HG03571 (cell line): ENCODE measurements at regions not wholly inside any gene's neighbourhood (a gene's known extent, or its start where the extent isn't known, plus 50 kb on each side); places are given as distances from the start of the nearest gene placed in this dataset.

ENCODE experiments used
- ATAC-seq: cut with Tn5 transposase; IDR thresholded peaks from one replicate; pipeline ENCODE4 v1.9.1; 2021; ENCODE audit not compliant: unreplicated experiment

DNA sequence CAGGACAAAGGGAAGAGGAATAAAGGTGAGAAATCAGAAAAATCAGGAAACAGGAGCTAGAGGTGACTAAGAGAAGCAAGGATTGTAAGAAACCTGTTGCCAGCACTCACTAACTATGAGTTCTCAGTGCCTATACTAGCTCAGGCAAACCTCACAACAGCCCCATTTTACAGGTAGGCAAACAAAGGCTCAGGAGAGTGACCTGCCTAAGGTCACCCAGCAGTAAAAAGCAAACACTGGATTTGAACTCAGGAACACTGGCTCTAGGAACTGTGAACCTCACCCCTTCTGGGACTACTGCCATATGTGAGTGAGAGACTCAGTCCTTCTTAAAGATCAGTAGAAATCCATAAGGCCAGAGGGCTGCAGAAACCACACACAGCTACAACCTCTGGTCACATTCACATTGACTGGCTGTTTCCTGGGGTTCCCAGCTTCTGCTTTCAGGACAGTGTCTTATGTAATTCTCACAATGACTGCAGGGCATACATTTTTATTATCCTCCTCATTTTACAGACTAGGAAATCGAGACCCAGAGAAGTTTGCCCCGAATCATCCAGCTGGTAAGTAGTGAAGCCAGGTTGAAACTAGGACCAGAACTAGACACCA, 80.7 kb upstream of the MAFB start:
- ATAC-seq: no peak

- no peak for ATAC-seq
Observed at GRCh38 chr20:40770564-40771307, 81.7 kb upstream of the MAFB start.

GRCh38 chr20:40771308-40771610, 82.2 kb upstream of the MAFB start:
- no peak for ATAC-seq

DNA sequence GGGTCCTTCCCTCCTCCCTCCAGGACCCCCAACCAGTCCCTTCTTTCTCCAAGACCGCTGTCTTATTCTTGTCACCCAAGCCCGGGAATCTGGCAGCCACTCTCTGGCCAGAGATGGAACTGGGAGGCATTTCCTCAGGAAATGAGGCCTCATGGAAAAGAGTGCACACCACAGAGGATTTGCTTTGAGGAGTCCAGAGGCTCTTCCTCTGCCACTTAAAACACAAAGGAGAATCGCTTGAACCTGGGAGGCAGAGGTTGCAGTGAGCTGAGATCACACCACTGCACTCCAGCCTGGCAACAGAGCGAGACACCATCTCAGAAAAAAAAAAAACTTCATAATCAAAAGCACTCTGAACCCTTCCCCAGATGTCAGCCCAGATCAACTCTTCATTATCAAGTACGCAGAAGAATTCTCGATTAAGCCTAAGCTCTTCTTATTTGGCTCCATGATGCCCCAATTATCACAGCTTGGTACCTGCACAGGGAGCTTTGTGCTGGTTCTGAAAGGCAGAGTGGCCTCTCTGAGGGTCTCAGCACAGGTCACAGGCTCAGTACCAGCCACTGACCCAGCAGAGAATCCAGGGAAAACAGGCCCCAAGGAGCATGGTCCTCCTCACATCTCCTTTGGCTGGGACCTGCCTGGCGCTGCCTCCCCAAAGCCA, 82.9 kb upstream of the MAFB start:
- no peak for ATAC-seq

GRCh38 chr20:40773376-40773775, 84.3 kb upstream of the MAFB start:
- no peak for ATAC-seq

GRCh38 chr20:40774252-40774651, 85.2 kb upstream of the MAFB start:
- no peak for ATAC-seq

DNA sequence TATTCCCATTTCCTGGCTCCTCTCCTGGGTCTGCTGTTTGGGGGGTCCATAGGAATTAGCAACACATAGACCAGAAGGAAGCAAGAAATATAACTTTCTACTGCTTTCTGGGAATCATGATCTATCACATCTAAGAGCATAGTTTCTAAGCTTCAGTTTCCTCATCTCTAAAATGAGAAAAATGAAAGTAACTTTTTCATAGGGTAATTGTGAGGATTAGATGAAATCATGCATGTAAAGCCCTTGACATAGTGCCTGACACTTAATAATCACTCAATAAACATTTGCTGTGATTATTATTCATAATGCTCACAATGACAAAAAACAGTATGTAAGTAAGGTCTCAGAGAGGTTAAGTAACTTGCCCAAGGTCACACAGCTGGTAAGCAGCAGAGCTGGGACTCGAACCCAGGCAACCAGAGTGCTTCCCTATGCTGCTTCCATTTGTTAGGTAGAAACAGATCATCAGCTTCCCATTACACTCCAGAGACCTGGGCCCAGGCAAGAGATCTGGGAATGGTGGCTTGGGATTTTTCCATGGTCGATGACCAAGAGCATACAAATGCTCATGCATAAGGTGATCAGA, 86.6 kb upstream of the MAFB start:
- ATAC-seq: no peak

DNA sequence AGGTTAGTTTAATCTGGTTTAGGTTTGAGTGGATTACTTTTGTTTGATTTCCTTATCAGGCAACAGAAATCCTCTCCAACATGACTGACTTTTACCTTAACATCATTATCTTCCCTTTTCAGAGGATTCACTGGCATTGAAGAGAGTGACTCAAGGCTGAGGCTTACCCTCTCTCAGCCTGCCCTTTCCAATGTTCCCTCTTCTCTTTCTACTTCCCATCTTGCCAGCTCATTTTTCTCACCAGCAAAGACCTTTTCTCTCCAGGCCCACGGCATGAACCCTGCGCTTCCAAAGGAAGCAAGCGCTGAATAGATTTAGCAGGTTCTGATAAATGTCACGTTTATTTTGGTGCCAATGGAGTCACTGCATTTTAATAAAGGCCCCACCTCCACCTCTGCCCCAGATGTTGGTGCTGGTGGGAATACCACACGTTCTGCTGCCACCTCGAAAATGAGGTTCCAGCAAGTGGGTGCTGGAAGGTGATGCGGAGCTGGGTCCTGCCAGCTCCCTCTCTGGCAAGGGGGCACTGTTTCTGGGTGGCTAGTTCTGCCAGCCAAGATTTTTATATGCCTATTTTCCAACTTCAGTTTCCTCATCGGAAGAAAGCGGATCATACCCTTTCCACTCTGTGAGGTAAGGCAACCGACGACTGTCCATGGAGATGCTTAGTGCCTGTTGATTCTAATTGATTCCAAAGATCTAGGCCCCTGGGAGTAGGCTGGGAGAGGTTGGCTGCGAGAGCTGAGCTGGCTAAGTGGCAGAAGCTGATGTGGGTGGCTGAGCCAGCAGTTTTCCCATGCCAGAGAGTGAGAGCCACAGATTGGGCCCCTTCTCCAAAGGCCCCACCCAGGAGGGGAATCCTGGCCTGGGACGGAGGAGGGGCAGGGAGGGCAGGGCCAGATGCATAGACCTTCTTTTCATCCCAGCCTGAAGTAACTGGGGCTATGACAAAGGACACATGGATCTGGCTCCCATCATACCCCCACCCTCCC, 87.7 kb upstream of the MAFB start:
- ATAC-seq: no peak

DNA sequence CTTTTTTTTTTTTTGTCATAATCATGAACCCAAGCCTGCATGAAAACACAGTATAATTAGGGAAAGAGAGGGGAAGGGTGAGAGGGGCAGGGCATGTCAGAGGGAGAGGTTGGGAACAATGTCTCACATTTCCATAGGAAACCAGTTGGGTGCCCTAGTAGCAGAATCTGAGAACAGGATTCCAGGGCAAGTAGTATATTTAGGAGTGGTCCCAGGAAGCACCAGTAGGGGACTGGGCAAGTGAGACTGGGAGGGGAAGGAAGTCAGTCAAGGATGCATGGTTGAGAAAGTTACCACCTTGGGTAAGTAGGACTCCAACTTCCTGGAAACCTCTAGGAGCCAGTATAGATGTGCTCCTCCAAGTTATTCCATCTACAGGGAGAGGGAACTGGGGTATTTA, 88.6 kb upstream of the MAFB start:
- no peak for ATAC-seq

DNA sequence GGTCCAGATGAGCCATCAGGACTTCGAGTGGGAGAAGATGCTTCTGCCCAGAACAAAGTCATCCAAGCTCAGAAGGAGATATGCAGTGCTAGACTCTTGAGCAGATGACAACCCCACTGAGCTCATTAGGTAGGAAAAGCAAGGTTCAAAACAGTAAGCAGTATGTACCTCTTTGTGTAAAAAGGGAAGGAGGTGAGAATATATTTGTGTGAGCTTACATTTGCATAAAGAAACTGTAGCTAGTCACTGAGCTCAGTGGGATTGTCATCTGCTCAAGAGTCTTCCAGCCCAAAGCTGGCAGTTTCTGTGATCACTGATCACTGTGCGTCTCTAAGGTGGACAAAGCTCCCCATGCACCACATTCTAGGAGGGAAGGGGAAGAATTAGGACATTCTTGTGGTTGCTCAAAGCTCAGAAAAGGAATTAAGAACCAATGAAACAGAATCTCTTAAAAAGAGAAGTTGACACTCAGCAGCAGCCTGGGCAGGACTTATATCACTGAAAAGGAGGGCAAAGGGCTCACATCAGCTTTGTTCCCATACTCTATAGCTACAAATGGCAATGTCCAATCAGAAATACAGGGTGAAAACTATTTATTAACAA, 90.0 kb upstream of the MAFB start:
- no peak for ATAC-seq

DNA sequence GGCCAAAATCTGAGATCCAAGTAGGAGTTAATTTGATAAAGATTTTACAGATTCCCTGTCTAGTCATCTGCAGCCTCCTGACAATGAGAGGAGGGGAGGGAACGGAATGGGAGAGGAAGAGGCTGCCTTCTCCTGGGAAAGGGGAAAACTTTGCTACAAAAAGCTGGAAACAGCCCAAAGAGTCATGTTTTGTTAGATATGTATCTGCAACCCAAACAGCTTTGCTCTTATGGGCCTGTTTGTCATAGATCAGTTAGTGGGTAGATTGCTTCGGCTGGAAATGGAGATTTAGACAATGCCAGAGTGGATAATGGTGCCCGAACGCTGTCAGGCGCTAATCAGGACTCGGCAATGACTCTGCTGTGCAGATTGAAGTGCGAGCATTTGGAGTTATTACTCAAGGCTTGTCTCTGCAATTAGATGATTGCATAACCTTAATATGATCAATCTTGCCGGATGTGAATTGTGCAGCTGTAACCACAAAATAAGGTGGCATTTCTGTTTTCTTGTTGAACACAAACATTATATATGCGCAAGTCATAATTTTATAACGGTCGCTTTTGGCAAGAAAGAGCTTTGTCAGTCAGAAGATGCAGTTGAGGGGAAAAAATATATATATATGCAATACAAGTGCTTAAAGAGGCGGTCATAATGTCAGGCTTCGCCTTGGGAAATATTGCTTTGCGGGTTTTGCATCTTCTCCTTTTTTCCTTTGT, 92.4 kb upstream of the MAFB start:
- no peak for ATAC-seq

DNA sequence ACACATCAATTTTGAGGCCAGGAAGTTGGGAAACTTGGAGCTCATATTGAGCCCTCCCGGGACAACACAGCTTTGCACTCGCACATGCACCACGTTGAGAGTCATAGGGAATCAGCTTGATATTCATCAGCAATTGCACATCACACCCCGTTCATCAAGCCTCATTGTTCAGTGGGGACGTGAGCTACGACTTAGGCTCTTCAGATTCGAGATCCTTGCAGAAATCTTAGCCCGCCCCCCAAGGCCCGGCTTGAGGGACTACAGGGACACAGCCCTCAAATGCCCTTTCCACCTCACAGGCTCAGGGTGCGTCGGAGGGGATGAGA, 93.0 kb upstream of the MAFB start:
- ATAC-seq: no peak

GRCh38 chr20:40785346-40785745, 96.3 kb upstream of the MAFB start:
- ATAC-seq: no peak

DNA sequence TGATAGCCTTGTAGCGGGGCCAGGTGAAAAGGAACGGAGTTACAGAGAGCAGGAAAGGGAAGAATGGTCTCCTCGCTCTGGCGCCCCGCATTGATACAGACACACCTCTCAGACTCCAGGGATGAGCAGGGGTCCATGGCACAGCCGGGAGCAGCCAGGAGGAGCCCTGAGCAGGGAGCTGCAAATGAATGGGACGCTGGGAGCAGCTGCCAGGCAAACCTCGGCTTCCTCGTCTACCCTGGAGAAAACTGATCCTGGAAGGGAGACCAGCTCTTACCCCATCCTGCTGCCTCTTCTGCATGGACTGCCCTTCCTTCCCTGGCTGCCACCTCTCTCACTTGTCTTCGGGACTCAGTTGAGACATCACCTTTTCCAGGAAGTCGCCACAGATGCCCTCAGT, 97.3 kb upstream of the MAFB start:
- no peak for ATAC-seq

GRCh38 chr20:40787941-40788340, 98.9 kb upstream of the MAFB start:
- no peak for ATAC-seq

GRCh38 chr20:40797425-40797824, 108.4 kb upstream of the MAFB start:
- no peak for ATAC-seq

GRCh38 chr20:40798066-40798465, 109.0 kb upstream of the MAFB start:
- ATAC-seq: no peak

GRCh38 chr20:40802886-40803285, 113.8 kb upstream of the MAFB start:
- ATAC-seq: no peak

DNA sequence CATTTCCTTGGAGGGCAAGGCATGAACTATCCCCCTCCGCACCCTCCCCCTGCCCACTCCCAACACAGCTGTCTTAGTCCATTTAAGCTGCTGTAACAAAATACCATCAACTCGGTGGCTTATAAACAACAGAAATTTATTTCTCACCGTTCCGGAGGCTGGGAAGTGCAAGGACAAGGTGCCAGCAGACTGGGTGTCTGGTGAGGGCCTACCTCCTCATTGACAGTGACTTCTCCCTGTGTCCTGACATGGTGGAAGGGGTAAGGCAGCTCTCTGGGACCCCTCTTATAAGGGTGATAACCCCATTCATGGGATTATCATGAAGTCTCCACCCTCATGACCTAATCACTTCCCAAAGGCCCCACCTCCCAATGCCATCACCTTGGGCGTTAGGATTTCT, 114.3 kb upstream of the MAFB start:
- no peak for ATAC-seq

DNA sequence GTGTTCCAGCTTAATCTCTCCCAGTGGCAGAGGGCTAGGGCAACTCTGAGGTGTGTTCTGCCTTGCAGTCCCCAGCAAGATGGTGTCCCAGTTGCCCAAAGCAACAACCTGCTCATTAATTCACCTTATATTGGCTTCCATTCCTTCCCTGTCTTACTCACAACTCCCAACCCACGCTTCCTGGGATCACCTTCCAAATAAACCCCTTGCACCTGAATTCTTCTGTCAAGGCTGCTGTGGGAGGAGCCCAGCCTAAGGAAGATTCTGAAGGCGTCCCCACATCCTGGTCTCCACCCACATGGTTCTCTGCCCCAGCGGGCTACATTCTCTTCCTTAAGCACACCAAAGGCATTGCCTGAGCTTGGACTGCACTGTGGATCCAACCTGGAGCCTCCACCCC, 116.6 kb upstream of the MAFB start:
- ATAC-seq: no peak
